ENCODE measurements at regions not wholly inside any gene's neighbourhood (a gene's known extent, or its start where the extent isn't known, plus 50 kb on each side); places are given as distances from the start of the nearest gene placed in this dataset.

DNA sequence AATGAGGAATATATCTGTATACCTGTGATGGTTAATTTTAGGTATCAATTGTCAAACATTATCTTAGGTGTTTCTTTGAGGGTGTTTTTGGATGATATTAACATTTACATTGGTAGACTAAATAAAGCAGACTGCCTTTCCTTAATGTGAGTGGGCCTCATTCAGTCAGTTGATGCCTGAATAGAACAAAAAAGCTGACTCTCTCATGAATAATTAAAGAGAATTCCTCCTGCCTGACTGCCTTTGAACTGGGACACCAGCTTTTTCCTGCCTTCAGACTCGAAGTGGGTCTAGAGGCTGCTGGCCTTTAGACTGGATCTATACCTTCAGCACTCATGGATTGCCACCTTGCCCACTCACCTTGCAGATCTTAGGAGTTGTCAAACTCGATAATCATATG, 117.9 kb upstream of the TMEM168 start:
- TF ChIP-seq ZNF580 (tag by site-specific recombination; IDR thresholded peaks at IDR 0.05) = no peak
- TF ChIP-seq, protein P1, sequence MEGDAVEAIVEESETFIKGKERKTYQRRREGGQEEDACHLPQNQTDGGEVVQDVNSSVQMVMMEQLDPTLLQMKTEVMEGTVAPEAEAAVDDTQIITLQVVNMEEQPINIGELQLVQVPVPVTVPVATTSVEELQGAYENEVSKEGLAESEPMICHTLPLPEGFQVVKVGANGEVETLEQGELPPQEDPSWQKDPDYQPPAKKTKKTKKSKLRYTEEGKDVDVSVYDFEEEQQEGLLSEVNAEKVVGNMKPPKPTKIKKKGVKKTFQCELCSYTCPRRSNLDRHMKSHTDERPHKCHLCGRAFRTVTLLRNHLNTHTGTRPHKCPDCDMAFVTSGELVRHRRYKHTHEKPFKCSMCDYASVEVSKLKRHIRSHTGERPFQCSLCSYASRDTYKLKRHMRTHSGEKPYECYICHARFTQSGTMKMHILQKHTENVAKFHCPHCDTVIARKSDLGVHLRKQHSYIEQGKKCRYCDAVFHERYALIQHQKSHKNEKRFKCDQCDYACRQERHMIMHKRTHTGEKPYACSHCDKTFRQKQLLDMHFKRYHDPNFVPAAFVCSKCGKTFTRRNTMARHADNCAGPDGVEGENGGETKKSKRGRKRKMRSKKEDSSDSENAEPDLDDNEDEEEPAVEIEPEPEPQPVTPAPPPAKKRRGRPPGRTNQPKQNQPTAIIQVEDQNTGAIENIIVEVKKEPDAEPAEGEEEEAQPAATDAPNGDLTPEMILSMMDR (tag by site-specific recombination; IDR thresholded peaks at IDR 0.05) = no peak
- no peak for TF ChIP-seq ZBTB10 (tag by site-specific recombination; IDR thresholded peaks at IDR 0.05)
- TF ChIP-seq SETDB1 (IDR thresholded peaks at IDR 0.05; ENCODE audit: insufficient read length, low read length) = no peak
- no peak for TF ChIP-seq ZNF121 (tag by site-specific recombination; IDR thresholded peaks at IDR 0.05)
- no peak for TF ChIP-seq ZNF184 (tag by site-specific recombination; IDR thresholded peaks at IDR 0.05)
- TF ChIP-seq, protein P2, sequence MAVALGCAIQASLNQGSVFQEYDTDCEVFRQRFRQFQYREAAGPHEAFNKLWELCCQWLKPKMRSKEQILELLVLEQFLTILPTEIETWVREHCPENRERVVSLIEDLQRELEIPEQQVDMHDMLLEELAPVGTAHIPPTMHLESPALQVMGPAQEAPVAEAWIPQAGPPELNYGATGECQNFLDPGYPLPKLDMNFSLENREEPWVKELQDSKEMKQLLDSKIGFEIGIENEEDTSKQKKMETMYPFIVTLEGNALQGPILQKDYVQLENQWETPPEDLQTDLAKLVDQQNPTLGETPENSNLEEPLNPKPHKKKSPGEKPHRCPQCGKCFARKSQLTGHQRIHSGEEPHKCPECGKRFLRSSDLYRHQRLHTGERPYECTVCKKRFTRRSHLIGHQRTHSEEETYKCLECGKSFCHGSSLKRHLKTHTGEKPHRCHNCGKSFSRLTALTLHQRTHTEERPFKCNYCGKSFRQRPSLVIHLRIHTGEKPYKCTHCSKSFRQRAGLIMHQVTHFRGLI (tag by site-specific recombination; IDR thresholded peaks at IDR 0.05) = no peak
- TF ChIP-seq IKZF3 (tag by site-specific recombination; IDR thresholded peaks at IDR 0.05) = no peak
- TF ChIP-seq ZNF621 (tag by site-specific recombination; IDR thresholded peaks at IDR 0.05) = no peak
- TF ChIP-seq ZEB2 (tag by site-specific recombination; IDR thresholded peaks at IDR 0.05) = no peak
- TF ChIP-seq ZNF274 (IDR thresholded peaks at IDR 0.05; ENCODE audit: low read length) = no peak
- no peak for TF ChIP-seq ZNF274 (tag by site-specific recombination; IDR thresholded peaks at IDR 0.05; ENCODE audit: borderline replicate concordance)
